GM21515 (cell line): ENCODE measurements at regions not wholly inside any gene's neighbourhood (a gene's known extent, or its start where the extent isn't known, plus 50 kb on each side); places are given as distances from the start of the nearest gene placed in this dataset.

Experiments used
- ATAC-seq: cut with Tn5 transposase; IDR thresholded peaks from one replicate; pipeline ENCODE4 v1.9.1; 2021; ENCODE audit not compliant: unreplicated experiment

DNA sequence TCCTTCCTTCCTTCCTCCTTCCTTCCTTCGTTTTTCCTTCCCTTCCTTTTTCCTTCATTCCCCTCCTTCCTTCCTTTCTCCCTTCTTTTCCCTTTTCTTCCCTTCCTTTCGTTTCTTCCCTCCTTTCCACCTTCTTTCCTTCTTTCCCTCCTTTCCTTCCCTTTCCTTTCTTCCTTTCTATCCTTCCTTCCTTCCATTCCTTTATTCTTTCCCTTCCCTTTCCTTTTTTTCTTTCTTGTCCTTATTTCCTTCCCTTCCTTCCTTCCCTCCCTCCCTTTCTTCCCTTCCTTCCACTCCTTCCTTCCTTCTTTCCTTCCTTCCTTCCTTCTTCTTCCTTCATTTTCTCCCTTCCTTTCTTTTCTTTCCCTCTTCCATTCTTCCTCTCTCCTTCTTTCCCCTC lies 394.6 kb downstream of the GABRB3 start:
- ATAC-seq = no peak

DNA sequence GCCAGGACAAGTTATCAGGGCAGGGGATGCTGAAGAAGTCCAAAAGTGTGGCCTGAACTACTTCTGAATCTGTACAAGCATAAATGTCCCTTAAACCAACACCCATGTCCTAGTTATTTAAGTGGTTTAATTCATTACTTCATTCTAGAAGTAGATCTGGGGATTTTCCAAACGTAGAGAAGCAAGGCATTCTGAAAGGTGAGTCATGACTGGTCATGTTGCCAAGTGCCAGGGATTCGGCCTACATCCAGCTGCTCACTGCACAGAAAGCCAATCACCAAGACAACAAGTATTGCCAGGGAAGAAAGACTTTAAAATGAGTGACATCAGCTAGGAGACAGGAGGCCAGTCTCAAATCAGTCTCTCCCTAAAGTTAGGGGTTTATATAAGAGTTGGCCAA lies 396.6 kb downstream of the GABRB3 start:
- no peak for ATAC-seq

DNA sequence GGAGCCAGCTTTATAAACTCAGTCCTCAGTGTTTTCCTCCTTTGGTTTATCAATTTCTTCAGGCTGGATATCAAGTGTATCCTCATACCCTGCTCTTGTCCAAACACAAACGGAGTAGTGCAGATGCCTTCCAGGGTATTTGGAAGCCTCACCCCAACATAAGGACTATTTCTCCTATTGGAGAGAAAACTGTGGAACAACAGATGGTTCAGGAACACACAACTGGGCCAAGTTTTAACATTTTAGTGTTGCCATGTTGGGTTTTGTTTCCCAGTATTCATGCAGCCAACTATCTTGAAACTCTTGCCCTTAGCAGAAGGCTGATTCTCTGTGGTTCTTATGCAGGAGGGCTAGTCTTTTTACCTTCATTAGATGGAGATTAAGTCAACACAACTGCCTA lies 398.1 kb downstream of the GABRB3 start:
- no peak for ATAC-seq

DNA sequence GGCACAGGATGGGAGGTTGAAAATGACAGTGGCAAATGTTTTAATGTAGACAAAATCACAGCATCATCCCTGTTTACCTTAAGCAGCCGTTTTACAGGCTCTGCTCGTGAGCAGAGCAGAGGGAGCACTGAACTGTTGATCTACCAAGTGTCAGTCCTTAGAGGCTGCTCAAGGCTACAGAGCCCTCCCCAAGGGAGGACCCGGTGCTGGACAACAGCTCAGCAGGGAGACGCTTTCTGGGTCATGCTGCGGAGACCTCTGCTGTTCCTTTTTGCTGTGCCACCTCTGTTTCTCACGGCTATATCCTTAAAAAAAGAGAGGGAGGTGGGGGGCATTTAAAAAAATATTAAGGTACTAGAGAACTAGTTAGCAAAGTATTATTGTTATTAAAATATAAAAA lies 400.2 kb downstream of the GABRB3 start:
- ATAC-seq = no peak

DNA sequence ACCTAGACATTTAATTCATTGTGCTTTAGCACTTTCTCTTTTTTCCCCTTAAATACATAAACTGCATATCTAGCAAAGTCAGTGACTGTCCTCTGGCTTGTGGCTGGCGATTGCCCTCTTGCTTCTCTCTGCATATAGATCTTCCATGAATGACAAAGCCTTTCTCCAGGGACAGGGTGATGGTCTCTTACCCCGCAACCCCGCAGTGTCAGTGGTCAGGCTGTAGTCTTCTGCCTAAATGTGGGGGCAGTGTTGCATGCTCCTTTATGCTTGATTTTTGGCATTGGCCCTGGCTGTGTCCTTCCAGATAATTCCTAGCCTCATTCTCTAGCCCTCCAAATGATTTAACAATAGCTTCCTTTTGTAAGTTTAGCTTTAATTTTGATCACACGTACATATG lies 407.8 kb downstream of the GABRB3 start:
- no peak for ATAC-seq

DNA sequence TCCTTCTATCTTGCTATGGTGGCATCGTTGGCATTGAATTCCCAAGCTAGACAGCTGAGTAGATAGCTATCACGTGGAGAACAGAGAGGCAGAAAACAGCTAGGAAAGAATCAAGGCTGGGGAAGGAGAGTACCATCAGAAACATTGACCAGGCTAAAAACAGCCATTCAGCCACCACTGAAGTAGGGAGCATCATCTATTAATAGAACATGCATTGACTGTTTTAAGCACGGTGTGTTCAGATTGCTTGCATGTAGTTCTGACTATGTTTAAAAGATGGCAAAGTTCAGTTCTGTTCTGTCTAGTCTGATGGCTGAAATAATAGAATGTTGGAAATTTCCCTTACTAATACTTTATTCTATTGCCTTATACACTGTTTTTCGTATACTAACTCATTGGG lies 413.0 kb downstream of the GABRB3 start:
- ATAC-seq = no peak

DNA sequence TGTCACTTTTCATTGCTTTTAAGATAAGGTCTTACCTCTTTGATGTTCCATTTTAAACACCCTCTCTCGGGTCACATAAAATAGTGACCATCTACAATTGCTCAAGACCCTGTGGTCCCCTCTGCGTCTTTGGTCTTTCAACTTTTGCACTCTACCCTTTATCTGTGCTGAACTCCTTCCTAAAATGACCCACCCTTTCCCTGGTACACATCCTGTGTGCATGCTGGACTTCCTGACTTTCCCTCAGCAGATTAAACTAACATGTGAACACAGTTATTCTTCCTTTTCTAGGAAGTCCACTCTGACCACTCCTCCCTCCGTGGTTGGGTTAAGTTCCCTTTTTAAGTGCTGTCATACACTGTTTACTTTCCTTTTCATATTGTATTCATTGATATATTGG lies 414.2 kb downstream of the GABRB3 start:
- ATAC-seq = no peak

DNA sequence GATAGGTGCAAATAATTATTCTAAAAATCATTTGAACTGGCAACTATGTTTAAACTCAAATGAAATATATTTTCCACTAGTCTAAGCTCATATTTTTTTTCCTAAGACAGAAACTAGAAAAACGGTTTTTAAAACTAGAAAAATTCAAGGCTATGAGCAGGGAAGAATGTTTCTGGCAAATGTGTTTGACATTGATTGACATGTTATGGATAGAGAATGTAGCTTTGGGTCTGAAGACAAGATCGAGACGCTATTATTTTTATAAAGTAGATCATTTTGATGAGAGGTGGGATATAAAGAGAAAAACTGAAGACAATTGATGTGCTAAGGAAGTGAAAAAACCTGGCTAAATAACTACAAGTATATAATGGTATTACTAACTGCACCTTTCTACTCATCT lies 415.2 kb downstream of the GABRB3 start:
- ATAC-seq = no peak

DNA sequence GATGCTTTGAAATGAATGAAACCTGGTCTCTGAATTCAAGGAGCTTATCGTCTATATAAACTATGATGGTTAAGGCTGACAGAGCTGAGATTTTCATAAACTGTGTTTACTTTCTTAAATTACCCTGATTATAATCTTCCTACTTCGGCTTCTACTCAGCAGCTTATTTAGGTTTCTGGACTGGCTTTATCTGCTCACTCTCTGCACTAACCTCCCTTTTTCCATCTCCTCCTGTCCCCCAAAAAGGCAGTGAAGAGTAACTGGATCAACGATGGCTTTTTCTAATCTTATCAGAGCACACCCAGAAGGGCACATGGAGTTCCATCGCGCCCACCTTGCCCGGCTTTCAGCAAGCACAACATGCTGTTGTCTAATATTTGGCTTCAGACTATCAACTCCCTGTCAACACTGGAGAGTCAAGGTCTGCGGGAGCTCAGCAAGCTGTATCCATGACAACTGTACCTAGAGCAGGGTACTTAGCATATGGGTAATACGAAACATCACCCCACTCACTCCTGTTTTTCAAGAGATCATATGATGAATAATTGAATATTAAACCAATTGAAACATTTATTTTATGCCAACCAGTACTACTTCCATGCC lies 417.3 kb downstream of the GABRB3 start:
- ATAC-seq = no peak

DNA sequence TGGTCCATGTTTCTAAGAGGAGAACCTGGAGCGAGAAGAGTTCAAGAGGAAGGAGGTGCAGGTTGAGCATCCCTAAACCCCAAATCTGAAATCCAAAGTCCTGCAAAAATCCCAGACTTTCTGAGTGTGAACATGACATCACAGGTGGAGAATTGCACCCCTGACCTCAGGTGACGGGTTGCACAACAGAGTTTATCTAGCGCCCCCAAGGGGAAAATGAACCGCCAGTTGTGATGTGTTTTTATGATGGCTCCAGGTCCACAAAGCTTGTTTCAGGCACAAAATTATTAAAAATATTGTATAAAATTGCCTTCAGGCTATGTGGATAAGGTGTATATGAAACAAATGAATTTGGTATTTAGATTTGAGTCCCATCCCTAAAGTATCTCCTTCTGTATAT lies 420.0 kb downstream of the GABRB3 start:
- no peak for ATAC-seq

DNA sequence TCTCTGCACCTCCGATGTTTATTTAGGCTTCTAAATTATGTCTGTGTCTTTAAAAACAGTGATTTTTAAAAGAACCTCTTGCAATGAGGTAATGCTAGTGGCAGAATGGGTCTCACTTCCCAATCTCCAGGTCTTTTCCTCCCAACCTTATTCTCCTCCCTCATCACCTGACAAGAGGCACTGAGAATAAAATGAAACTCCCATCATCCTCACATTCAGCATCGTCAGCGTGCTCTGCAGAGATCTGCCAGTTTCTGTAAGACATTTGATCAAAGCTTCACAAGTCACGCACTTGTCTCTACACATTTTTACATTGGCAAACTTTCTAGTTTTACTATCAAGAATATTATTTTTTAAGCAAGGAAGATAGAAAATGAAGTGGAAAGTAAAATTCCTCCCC lies 420.5 kb downstream of the GABRB3 start:
- no peak for ATAC-seq

DNA sequence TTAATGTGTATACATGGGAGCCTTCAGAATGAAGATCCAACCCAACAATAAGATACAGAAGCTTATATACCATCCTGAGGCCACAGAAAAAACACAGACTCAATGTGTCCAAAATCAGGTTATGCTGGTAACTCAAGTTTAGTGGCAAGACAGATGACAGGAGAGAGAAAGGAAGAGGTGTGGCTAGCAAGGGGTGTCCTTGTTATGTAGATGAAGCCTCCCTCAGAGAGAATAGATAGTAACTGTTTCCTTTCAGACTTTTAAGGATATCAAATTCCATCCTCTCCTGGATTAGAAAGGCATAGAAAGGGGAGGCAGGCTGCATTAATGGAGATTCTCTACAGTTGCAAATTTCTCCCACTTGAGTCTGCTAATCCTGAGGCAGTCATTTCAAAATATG lies 447.4 kb downstream of the GABRB3 start:
- ATAC-seq = no peak

DNA sequence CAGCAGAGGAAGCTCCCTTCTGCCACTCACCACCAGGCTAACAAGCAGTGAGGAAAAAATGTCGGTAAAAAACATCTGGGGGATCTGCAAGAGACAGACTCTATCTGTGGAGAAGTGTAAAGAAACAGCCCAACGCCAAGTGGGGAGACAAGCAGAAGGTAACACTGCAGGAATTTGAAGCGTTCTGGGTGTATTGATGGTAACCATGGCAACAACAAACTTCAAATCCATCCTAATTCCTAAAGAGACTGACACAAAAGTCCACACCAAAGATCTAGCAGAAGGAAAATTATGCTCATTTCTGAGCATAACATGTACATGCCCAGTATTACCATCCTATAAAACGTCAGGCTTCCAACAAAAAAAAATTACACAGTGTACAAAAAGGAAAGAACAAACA lies 449.3 kb downstream of the GABRB3 start:
- ATAC-seq = no peak

DNA sequence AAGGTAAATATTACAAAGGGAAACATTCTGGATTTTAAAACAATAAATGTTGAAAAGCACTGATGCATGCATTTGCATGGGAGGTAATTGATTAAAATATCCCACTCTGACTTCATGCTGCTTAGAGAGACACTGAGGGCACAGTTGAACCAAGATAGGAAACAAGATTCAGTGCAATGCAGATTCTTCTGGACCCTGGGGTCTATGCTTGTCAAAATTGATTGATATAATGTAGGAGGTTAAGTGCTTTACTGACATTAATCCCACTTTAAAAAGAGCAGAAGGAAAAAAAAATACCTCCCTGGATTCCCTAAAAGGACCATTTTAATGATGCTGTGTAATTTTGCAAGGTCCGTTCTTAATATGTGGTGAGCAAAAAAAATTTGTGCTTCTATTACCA lies 454.2 kb downstream of the GABRB3 start:
- ATAC-seq = no peak

DNA sequence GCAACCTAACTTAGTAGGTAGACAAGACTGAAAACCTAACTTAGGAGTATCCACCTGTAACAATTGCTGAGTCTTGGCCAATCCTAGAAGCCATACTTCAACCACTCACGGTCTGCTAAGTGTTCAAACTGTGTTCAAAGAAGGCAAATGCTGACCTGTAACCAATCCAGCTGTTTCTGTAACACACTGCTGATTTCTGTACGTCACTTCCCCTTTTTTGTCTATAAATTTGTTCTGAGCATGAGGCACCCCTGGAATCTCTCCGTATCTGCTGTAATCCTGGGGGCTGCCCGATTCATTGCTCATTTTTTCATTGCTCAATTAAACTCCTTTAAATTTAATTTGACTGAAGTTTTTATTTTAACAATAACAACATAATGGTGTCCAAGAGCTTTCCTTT lies 451.4 kb upstream of the ATP10A start:
- ATAC-seq = no peak

DNA sequence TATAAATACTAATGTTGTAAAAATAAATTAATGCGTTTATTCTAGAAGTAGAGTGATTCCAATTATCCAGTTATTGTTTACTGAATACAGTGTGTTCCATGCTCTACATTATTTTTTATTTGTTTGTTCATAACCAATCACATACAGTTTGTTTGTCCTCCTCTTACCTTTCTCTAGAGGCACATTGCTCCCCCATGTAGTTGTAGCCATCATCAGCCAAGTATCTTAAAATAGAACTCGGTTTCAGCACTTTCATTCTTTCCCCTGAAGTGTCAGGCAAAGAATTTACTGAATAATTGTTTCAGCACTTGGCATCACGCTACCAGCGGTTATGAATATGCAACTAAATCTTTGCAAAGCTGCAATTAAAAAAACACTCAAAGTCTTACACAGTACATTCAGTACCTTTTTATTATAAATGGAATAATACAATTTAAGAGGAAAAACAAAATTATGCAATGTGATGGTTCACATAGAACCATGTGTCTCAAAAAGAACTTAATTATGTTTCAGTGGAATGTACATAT lies 448.6 kb upstream of the ATP10A start:
- no peak for ATAC-seq

DNA sequence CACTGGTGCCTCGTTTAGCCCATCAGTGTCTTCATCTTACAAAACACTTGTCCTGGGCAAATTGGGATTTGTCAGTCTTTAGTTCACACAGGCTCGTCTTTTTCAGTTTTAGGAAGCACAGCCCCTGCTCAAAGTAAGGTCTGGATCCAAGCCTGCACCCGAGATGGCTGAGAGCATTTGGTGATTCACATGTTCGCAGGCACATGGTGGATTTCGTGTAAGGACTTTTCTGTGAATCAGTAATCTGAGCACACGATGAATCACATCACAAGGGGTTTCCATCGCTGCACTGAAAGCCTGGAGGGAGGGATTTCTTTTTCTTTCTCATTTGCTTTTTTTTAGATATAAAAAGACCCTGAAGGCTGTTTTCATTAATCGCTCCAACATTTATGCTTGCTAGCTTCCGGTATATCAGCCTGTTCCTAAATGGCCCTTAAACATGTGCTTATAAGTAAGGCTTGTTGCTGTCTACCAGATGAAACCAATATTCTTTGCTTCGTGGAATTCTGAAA lies 435.6 kb upstream of the ATP10A start:
- ATAC-seq = no peak

DNA sequence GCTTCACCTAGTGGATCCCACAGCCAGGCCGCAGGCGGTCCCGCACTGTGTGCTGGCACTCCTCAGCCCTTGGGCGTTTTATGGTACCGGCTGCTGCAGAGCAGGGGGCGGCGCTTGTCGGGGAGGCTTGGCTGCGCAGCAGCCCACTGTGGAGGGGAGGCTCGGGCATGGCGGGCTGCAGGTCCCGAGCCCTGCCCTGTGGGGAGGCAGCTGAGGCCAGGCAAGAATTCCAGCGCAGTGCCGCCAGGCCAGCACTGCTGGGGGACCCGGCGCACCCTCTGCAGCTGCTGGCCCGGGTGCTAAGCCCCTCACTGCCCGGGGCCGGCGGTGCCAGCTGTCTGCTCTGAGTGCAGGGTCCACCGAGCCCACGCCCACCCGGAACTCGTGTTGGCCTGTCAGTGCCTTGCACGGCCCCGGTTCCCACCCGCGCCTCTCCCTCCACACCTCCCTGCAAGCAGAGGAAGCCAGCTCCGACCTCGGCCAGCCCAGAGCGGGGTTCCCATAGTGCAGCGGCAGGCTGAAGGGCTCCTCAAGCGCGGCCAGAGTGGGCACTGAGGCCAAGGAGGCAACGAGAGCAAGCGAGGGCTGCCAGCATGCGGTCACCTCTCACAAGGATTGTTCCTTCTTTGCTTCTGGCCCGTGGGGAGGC lies 435.0 kb upstream of the ATP10A start:
- no peak for ATAC-seq

DNA sequence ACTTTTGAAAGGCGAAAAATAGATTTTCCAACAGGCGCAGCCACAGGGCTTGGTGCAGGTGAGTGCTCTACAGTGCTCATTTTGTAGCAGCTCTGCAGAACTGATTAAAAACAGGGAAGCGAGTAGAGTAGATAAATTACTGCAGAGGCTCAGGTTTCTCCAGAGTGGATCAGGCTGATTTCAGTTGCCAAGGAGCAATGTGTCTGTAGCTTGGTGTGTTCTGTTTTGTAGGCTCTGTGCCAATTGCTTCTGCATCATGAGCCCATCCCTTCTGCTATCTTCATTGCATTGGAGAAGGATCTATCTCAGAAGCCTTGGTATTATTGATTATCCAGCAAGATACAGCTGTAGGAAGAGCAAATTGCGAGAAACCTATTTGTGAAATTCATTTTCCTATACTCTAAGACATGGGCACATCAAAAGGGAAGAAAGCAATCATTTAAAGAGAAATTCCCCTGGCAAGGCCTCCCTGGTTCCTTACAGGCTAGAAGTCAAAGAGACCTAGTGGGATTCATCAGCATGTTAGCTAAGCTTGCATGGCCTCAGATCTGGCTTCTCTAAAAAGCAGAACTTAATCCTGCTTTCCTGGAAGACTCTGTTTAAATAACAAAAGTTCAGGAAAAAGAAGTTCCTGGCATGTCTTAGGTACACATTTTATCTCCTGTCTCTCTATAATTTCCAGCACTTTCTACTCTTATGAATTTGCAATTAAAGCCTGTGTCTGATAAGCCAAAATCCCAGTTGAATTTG lies 432.4 kb upstream of the ATP10A start:
- ATAC-seq = no peak

DNA sequence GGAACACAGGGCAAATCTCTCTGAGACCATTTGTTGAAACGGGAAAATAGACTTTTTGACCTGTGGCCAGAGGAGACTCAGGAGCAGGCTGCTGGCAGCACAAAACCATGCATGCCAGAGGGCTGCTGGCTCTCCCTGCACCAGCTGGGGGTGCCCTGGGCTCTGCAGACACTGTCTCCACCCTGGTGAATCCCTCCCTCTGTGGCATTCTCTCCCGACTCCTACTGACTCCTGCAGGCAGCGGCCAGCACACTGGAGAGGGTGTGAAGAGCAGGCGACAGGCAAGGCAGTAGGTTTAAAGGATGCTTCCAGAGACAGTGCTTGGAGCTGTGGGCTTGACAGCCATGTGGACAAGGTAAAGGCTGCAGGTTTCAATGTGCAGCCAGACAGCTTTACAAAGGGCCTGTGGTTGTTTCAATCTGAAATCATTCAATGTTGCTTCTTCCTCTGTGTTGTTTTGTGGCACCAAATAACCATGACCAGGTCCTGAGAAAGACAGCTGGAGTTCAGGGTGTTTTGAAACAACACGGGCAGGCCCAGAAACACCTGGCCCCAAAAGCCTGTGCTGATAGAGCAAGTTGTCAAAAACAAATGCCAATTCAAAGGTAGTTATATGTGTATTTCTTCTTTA lies 431.0 kb upstream of the ATP10A start:
- ATAC-seq = no peak

DNA sequence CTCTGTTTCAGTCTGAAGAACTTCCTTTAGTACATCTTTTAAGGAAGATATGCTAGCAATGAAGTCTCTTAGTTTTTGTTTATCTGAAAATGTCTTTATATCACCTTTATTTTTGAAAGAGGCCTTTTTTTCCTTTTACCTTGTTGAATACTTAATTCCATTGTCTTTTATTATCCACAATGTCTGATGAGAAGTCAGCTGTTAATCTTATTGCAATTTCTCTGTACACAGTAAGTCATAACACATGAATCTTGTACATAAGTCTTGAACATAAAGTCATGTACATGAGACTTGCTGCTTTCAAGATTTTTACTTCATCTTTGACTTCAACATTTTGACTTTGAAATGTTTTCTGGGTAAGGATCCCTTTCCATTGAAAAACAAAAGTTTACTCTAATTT lies 424.3 kb upstream of the ATP10A start:
- ATAC-seq = no peak

DNA sequence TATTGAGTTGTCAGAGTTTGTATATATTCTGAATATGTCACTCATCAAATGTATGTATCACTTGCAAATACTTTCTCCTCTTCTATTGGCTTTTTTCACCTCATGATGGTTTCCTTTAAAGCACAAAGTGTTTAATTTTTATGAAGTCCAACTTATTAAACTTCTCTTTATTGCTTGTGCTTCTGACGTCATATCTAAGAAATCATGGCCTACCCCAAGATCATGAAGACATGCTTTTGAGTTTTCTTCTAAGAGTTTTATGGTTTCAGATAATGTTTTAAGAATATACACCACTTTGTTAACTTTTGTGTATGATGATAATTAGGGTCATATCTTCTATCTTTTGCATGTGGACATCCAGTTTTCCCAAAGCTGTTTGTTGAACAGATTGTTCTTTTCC lies 417.2 kb upstream of the ATP10A start:
- ATAC-seq = no peak
